Astrocyte (in vitro differentiated cells and primary cell): ENCODE measurements at regions not wholly inside any gene's neighbourhood (a gene's known extent, or its start where the extent isn't known, plus 50 kb on each side); places are given as distances from the start of the nearest gene placed in this dataset.

Source experiments
- DNase-seq: peaks from one replicate; pipeline ENCODE4 v3.0.0-alpha.2; 2010; ENCODE audit warnings: low read depth
- FAIRE-seq: peaks from 2 replicates; lab custom pipeline; 2011; peaks lifted over from hg19 to GRCh38; lab: Jason Lieb, UNC
- H2AFZ ChIP-seq: 2 replicates; pipeline ENCODE4 v1.6.0; 2012; ENCODE audit warnings: low read depth, low read length, inconsistent platforms
- H3K27ac ChIP-seq: 2 replicates; pipeline ENCODE4 v1.5.1; 2011; ENCODE audit warnings: low read depth, low read length, inconsistent platforms
- H3K27me3 ChIP-seq: 2 replicates; pipeline ENCODE4 v1.6.0; 2011; ENCODE audit warnings: low read length, inconsistent platforms; ENCODE audit not compliant: insufficient read depth
- H3K36me3 ChIP-seq: 2 replicates; pipeline ENCODE4 v1.5.1; 2011; ENCODE audit warnings: low read length, inconsistent platforms; ENCODE audit not compliant: insufficient read depth
- H3K4me1 ChIP-seq: 2 replicates; pipeline ENCODE4 v1.5.1; 2011; ENCODE audit warnings: low read length, inconsistent platforms; ENCODE audit not compliant: insufficient read depth
- H3K4me2 ChIP-seq: 2 replicates; pipeline ENCODE4 v1.6.0; 2012; ENCODE audit warnings: low read length, inconsistent platforms
- H3K4me3 ChIP-seq: 2 replicates; pipeline ENCODE4 v1.5.1; 2011; ENCODE audit warnings: low read depth, mild to moderate bottlenecking, low read length, inconsistent platforms; ENCODE audit not compliant: insufficient read depth
- H3K79me2 ChIP-seq: 2 replicates; pipeline ENCODE4 v1.6.0; 2012; ENCODE audit warnings: mild to moderate bottlenecking, low read length, inconsistent platforms; ENCODE audit not compliant: insufficient read depth
- H3K9ac ChIP-seq: 2 replicates; pipeline ENCODE4 v1.6.0; 2012; ENCODE audit warnings: mild to moderate bottlenecking, low read length, inconsistent platforms
- H3K9me3 ChIP-seq: 2 replicates; pipeline ENCODE4 v1.5.1; 2012; ENCODE audit warnings: low read depth, mild to moderate bottlenecking, low read length, inconsistent platforms; ENCODE audit not compliant: insufficient read depth
- H4K20me1 ChIP-seq: 2 replicates; pipeline ENCODE4 v1.6.0; 2012; ENCODE audit warnings: low read length, inconsistent platforms; ENCODE audit not compliant: insufficient read depth
- H3K27ac Mint-ChIP-seq: one replicate; pipeline ENCODE4 v1.8.0; 2021; ENCODE audit warnings: mild to moderate bottlenecking, mixed read lengths; ENCODE audit not compliant: unreplicated experiment
- H3K27me3 Mint-ChIP-seq: one replicate; pipeline ENCODE4 v1.8.0; 2021; ENCODE audit warnings: low read depth, mixed read lengths; ENCODE audit not compliant: unreplicated experiment
- H3K36me3 Mint-ChIP-seq: one replicate; pipeline ENCODE4 v1.8.0; 2021; ENCODE audit warnings: low read depth, mixed read lengths; ENCODE audit not compliant: unreplicated experiment
- H3K4me1 Mint-ChIP-seq: one replicate; pipeline ENCODE4 v1.8.0; 2021; ENCODE audit warnings: low read depth, mixed read lengths; ENCODE audit not compliant: unreplicated experiment
- H3K4me3 Mint-ChIP-seq: one replicate; pipeline ENCODE4 v1.8.0; 2021; ENCODE audit warnings: mild to moderate bottlenecking, moderate library complexity, mixed read lengths; ENCODE audit not compliant: unreplicated experiment
- H3K9me3 Mint-ChIP-seq: one replicate; pipeline ENCODE4 v1.8.0; 2021; ENCODE audit warnings: mild to moderate bottlenecking, mixed read lengths; ENCODE audit not compliant: unreplicated experiment
- EZH2 ChIP-seq: IDR thresholded peaks from 2 replicates; pipeline ENCODE4 v1.6.1; 2012; ENCODE audit warnings: mild to moderate bottlenecking, low read length, inconsistent platforms; ENCODE audit not compliant: insufficient read depth
- TF ChIP-seq, protein P1 (sequence below): IDR thresholded peaks from 2 replicates; pipeline ENCODE4 v1.5.1; 2011; ENCODE audit warnings: low read depth, mild to moderate bottlenecking, inconsistent platforms, low read length, moderate library complexity; ENCODE audit not compliant: insufficient read depth

DNA sequence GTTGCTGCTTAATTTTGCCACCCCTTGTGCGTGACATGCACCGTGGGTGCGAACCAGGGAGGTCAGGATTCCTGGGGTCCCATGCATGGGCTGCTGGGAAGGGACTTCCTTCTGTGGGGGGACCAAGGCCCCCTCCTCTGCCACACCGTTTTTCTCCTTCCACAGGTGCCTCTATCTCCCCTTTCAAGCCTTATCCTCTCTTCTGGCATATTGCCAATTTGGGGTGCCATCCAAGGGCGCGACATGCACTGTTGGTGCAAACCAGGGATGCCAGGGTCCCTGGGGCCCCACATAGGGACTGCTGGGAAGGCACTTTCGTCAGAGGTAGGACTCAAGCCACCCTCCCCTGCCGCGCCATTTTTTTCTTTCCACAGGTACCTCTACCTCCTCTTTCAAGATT is 289.0 kb downstream of the ALG10 start:
- no peaks in the 10 kb centered on the region for H3K36me3 ChIP-seq
- Mint-ChIP-seq H3K27ac (no peak overlapping the region), H3K9me3 (peaks cover 42% of the 10 kb centered on the region), H3K27me3 (no peaks in the 10 kb centered on the region), H3K36me3 (peaks cover 1% of the 10 kb centered on the region), H3K4me3 (no peak overlapping the region), H3K4me1 (no peaks in the 10 kb centered on the region)
- H4K20me1 ChIP-seq = no peaks in the 10 kb centered on the region
- H3K27me3 ChIP-seq = no peaks in the 10 kb centered on the region
- no peak for DNase-seq
- peaks cover 2% of the 10 kb centered on the region for H3K9me3 ChIP-seq
- H2AFZ ChIP-seq = no peak overlapping the region
- no peak overlapping the region for H3K27ac ChIP-seq
- no peak for FAIRE-seq
- H3K79me2 ChIP-seq = no peaks in the 10 kb centered on the region
- no peak for TF ChIP-seq EZH2
- TF ChIP-seq, protein P1, sequence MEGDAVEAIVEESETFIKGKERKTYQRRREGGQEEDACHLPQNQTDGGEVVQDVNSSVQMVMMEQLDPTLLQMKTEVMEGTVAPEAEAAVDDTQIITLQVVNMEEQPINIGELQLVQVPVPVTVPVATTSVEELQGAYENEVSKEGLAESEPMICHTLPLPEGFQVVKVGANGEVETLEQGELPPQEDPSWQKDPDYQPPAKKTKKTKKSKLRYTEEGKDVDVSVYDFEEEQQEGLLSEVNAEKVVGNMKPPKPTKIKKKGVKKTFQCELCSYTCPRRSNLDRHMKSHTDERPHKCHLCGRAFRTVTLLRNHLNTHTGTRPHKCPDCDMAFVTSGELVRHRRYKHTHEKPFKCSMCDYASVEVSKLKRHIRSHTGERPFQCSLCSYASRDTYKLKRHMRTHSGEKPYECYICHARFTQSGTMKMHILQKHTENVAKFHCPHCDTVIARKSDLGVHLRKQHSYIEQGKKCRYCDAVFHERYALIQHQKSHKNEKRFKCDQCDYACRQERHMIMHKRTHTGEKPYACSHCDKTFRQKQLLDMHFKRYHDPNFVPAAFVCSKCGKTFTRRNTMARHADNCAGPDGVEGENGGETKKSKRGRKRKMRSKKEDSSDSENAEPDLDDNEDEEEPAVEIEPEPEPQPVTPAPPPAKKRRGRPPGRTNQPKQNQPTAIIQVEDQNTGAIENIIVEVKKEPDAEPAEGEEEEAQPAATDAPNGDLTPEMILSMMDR = no peak
- no peaks in the 10 kb centered on the region for H3K4me1 ChIP-seq
- no peak overlapping the region for H3K4me2 ChIP-seq
- no peak overlapping the region for H3K4me3 ChIP-seq
- H3K9ac ChIP-seq = no peak overlapping the region

DNA sequence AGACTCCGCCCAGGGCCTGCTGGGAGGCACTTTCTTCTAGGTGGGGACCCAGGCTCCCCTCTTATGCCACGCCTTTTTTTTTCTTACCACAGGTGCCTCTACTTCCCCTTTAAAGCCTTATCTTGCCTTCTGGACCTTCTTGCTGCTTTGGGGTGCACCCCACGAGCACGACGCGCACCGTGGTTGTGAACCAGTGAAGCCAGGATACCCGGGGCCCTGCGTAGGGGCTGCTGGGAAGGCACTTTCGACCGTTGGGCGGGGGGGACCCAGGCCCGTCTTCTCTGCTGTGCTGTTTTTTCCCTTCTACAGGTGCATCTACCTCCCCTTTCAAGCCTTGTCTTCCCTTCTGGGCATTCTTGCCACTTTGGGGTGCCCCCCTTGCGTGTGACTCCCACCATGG is 305.4 kb downstream of the ALG10 start:
- Histone ChIP-seq H3K36me3 (no peaks in the 10 kb centered on the region), H3K27ac (no peak overlapping the region), H3K4me3 (no peak overlapping the region), H2AFZ (no peak overlapping the region), H3K9me3 (peaks cover 16% of the 10 kb centered on the region), H3K27me3 (no peaks in the 10 kb centered on the region), H3K79me2 (no peaks in the 10 kb centered on the region), H3K4me1 (no peaks in the 10 kb centered on the region), H3K9ac (no peak overlapping the region), H3K4me2 (no peak overlapping the region), H4K20me1 (no peaks in the 10 kb centered on the region)
- Mint-ChIP-seq H3K27ac (no peak overlapping the region), H3K36me3 (peaks cover 2% of the 10 kb centered on the region), H3K9me3 (peaks cover 30% of the 10 kb centered on the region), H3K4me3 (no peak overlapping the region), H3K27me3 (peaks cover 2% of the 10 kb centered on the region), H3K4me1 (no peaks in the 10 kb centered on the region)
- FAIRE-seq = no peak
- DNase-seq = no peak
- no peak for TF ChIP-seq EZH2
- TF ChIP-seq, protein P1 = no peak

DNA sequence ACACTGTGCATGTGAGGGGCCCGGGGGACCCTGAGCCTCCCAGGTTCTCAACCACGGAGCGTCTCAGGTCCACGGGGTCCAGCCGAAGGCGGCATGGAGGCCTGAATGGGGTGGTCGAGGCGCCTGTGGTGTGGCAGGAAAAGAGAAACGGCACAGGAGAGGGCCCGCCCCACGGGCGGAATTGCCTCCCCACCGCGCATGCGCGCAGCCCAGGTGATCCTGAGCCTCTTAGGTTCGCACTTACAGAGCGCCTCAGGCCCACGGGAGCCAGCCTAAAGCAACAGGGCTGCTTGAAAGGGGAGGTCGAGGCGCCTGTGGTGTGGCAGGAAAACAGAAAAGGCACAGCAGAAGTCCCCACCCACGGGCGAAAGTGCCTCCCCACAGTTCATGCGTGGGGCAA is 311.0 kb downstream of the ALG10 start:
- Mint-ChIP-seq H3K9me3 (peaks cover 18% of the 10 kb centered on the region), H3K27ac (no peak overlapping the region), H3K4me3 (no peak overlapping the region), H3K36me3 (no peaks in the 10 kb centered on the region), H3K27me3 (no peaks in the 10 kb centered on the region), H3K4me1 (no peaks in the 10 kb centered on the region)
- Histone ChIP-seq H3K9ac (no peak overlapping the region), H3K4me2 (no peak overlapping the region), H3K9me3 (peaks cover 4% of the 10 kb centered on the region), H3K79me2 (no peaks in the 10 kb centered on the region), H3K27me3 (no peaks in the 10 kb centered on the region), H3K4me3 (no peak overlapping the region), H4K20me1 (no peaks in the 10 kb centered on the region), H2AFZ (no peak overlapping the region), H3K27ac (no peak overlapping the region), H3K4me1 (no peaks in the 10 kb centered on the region), H3K36me3 (no peaks in the 10 kb centered on the region)
- TF ChIP-seq EZH2 = no peak
- TF ChIP-seq, protein P1 = no peak
- FAIRE-seq (no peak), DNase-seq (no peak)
